GM18909 (cell line): ENCODE measurements at regions not wholly inside any gene's neighbourhood (a gene's known extent, or its start where the extent isn't known, plus 50 kb on each side); places are given as distances from the start of the nearest gene placed in this dataset.

ENCODE experiments used
- ATAC-seq: cut with Tn5 transposase; IDR thresholded peaks from one replicate; pipeline ENCODE4 v1.9.1; 2021; ENCODE audit warnings: mild to moderate bottlenecking; ENCODE audit not compliant: unreplicated experiment, poor library complexity

DNA sequence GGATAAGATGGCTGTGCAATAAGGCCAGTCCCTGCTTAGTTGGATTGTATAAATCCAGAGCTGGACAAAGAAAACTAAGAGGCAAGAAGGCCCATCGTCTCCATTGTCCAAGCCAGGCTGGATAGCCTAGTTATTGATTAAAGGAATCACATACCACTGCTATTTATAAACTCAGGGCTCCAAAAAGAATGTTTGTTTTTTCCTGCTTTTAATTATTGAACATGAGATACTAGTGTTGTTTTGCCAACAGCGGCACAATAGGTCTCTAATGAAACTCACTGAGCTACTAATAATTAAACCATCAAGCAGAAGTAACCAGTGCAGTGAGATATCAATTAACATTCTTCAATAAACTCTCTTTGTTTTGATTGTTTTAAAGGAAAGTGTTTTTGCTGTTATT is 259.7 kb downstream of the INSC start:
- no peak for ATAC-seq

- ATAC-seq, result no peak
These were observed 264.2 kb downstream of the INSC start for GRCh38 chr11:15378941-15379340.

DNA sequence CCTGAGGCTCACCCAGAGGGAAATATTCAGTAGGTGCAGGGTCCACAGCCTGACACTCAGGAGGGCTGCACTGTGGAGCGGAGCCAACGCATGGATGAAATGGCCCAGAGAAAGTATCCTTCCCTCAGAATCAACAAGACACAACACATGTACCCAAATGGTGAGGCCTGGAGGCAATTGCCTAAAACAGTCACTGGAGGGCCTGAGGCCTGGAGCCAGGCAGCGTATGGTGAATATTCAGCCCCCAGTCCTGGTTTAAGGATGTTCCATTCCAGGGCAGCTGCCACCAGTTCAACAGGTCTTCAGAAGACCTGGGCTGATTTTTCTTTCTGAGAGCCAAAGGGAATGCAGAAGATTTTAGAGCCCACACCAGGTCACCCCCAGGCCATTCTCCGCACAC is 264.8 kb downstream of the INSC start:
- ATAC-seq, result no peak

DNA sequence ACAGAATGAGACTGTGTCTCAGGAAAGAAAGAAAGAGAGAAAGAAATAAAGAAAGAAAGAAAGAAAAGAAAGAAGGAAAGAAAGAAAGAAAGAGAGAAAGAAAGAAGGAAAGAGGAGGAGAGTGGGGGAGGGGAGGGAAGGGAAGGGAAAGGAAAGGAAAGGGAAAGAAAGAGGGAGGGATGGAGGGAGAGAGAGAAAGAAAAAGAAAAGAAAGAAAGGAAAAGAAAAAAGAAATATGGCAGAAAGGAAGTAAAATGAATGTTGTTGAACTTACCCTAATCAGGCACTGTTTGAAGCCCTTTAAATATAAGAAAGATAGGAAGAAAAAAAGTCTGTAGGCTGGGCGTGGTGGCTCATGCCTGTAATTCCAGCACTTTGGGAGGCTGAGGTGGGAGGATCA is 276.1 kb downstream of the INSC start:
- no peak for ATAC-seq

DNA sequence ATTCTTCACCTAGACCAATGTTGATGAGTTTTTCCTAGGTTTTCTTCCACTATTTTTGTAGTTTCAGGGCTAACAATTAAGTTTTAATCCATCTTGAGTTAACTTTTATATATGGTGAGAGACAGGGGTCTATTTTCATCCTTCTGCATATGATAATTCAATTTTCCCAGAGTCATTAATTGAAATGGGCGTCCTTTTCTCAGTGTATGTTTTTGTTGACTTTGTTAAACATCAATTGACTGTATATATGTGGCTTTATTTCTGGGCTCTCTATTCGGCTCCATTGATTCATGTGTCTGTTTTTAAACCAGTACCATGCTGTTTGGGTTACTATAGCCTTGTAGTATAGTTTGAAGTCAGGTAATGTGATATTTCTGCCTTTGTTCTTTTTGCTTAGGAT is 282.1 kb downstream of the INSC start:
- ATAC-seq, result no peak

DNA sequence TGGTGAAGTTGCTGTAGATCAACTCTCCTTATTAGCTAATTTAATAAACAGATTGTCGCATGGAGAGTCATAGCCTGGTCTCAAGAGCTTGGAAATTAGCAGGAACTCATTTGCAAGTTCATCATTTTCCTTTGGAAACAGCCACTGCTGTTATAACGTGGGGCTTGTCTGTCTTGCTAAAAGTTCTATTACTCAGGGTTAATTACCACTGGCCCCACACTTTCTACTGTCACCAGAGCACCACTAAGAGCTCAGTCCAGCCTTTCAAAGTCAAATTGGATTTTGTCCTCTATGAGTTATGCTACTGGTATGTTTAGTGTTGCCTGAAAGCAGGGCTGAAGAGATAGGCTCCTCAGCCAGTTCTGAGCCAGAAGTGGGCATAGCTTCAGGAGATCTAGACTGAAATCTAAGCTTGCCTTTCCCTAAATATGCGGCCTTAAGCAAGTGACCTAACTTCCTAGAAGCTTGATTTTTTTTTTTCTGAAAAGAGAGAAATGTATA is 292.2 kb downstream of the INSC start:
- ATAC-seq, result no peak

- no peak for ATAC-seq
These were observed 297.3 kb downstream of the INSC start for GRCh38 chr11:15412054-15412453.

GRCh38 chr11:15418921-15419320 is 304.2 kb downstream of the INSC start:
- ATAC-seq, result no peak

GRCh38 chr11:15419696-15420095 is 305.0 kb downstream of the INSC start:
- no peak for ATAC-seq

DNA sequence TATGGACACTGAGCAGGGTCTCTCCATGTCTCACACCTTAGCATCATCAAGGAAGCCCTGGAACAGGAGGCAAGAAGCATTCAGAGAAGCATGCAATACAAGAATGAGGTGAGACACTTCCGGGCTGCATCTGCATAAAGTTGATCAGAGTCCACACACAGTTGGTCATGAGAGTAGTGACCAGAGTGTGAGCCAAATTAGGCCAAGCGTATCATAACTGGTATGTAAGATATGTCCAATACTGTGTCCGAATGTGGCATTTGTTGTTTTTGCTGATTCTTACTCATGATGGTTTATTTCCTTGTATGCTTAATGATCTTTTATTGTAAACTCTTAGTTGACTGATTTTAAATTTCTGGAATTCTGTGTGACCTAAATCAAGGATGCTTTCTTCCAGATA is 315.7 kb downstream of the INSC start:
- no peak for ATAC-seq

DNA sequence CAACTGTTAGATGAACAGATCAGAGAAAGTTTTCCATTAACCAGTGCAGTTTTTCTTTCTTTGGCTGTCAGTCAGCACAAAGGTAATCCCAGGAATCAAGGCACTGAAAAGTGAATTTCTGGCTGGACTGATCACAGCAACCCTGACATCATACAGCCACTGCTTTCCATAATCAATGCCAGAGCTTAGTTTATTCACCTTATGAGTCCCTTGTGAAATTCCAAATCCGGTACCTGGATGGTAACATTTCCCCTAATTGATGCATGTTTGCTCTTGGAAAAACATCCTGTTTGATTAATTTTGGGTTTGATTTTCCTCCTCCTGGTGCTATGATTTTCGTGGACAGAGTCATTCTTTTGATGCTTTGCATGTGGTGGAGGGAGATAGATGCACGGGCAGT is 319.8 kb downstream of the INSC start:
- no peak for ATAC-seq

GRCh38 chr11:15446315-15446714 is 331.6 kb downstream of the INSC start:
- ATAC-seq, result no peak

DNA sequence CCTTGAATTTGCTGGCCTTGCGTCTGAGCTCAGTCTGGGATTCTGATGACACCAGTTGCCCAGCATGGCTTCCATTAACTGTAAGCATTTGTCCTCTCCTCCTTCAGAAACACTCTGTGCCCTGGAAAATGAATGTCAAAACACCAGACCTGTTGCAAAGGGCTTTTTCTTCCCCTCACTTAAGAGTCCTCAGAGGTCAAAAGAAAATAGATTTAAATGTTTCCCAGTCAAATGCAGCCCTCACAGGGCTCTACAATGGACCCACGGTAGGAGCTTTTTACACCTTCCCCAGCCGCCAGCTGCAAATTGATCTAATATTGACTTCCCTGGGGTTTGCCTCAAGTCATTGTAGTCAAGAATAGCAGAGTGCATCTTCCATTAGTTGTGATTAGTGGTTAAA is 332.2 kb downstream of the INSC start:
- ATAC-seq, result no peak

DNA sequence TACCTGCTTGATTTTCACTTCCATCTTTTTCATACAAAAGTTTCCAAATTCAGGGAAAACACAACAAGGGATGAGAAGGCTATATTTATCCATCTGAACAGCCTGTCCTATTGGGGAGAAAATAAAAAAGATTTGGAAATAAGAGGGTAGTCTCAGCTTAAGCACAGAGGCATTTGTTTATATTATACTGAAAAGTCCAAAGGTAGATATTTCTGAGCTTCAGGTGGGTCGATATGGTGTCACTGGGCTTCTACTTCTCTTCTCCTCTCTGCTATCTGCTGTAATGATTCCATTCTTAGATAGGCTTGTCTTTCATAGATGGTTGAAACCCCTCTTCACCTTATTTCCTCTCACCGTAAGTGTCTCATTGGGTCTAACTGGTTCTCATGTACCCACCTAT is 337.0 kb downstream of the INSC start:
- no peak for ATAC-seq

GRCh38 chr11:15453211-15453765 is 338.6 kb downstream of the INSC start:
- no peak for ATAC-seq

DNA sequence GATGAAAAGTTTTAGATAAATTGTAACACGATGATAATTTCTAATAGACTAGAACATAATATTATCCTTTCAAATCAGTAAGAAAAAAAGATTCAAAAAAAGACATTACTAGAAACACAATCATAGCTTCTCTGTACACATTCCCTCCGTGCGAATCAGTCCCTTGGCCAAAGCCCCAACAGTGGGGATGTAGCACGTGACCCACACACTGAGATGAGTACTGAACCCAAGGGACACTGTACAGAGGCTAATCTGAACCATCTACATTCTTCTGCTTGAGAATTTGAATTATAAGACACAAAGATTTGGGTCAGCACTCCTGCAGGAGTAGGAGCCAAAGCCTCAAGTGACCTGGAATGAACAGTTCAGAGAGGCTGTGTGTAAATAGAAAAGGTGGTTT is 353.7 kb downstream of the INSC start:
- no peak for ATAC-seq

DNA sequence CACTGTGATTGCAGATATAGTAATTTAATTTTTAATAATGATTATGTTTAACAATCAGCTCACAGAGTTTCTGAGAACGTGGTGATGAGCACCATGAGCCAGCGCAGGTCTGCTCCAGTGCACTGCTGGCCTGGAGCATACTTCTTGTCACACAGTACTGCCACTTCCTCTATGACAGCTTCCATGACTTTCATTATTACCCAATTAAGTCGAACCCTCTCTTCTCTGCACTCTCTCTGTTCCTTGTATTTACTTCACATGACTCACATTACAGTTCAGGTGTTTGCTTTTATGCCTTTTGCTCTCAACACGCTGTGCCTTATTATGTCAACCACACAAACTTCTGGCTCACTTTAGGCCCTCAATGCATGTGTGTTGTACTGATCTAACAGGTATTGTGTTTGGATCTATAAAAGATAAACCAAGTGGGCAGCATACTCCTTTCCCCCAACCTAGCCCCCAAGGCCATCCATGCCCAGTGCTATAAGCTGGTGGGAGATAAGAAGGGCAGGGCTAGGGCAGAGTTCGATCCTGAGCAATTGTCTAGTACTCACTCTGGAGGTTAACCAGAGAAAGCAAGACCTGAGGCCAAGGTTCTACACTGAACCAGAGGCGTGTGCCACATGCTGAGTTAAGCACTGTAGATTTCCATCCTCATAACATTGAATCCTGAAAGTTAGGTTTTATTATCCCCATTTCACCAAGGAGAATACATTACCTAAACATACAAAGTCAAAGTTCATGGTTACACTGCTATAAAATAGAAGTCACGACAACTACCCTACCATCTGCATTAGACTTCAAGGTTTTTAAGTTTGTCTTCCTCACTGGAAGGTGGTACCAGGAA is 356.5 kb downstream of the INSC start:
- peak; percentile 42 for ATAC-seq

GRCh38 chr11:15471895-15472799 is 357.4 kb downstream of the INSC start:
- no peak for ATAC-seq

GRCh38 chr11:15473954-15474837 is 359.5 kb downstream of the INSC start:
- ATAC-seq, result peak; percentile 76

DNA sequence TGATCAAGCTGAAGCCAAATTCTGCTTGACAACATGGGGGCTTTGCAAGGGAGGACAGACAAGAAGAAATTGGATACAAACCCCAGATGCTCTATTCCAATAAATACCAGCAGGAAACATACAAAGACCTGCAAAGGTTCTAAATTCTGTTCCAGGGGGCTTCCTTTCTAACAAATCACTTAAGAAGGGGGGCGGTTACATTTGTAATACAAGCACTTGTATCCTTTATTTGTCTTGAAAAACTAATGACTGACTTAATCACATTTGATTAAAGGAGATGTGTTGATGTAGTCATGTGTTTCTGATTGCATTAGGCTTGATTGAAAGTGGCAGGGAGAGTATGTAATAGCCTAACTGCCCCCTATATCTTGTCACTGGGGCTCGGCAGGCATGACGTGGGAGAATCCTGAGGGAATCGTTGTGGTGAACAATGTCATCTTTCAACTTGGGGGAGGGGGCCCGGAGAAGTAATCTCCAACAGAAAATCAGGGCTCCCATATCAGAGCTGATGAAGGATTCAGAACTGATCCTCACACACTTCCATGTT is 361.7 kb downstream of the INSC start:
- ATAC-seq, result no peak
